ENCODE measurements at regions not wholly inside any gene's neighbourhood (a gene's known extent, or its start where the extent isn't known, plus 50 kb on each side); places are given as distances from the start of the nearest gene placed in this dataset.

GRCh38 chr6:78709021-78709420, 158.3 kb upstream of the IRAK1BP1 start:
- no peak for TF ChIP-seq JUND (IDR thresholded peaks at IDR 0.05)
- TF ChIP-seq CTCF (IDR thresholded peaks at IDR 0.05; ENCODE audit: low read depth, low read length, missing input control), result no peak
- TF ChIP-seq, protein P1, sequence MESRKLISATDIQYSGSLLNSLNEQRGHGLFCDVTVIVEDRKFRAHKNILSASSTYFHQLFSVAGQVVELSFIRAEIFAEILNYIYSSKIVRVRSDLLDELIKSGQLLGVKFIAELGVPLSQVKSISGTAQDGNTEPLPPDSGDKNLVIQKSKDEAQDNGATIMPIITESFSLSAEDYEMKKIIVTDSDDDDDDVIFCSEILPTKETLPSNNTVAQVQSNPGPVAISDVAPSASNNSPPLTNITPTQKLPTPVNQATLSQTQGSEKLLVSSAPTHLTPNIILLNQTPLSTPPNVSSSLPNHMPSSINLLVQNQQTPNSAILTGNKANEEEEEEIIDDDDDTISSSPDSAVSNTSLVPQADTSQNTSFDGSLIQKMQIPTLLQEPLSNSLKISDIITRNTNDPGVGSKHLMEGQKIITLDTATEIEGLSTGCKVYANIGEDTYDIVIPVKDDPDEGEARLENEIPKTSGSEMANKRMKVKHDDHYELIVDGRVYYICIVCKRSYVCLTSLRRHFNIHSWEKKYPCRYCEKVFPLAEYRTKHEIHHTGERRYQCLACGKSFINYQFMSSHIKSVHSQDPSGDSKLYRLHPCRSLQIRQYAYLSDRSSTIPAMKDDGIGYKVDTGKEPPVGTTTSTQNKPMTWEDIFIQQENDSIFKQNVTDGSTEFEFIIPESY (IDR thresholded peaks at IDR 0.05), result no peak
- TF ChIP-seq YY1 (IDR thresholded peaks at IDR 0.05), result no peak
- TF ChIP-seq TAF1 (conservative IDR thresholded peaks at IDR 0.05), result no peak
- TF ChIP-seq RXRA (IDR thresholded peaks at IDR 0.05), result no peak
